HG03139 (cell line): ENCODE measurements at regions not wholly inside any gene's neighbourhood (a gene's known extent, or its start where the extent isn't known, plus 50 kb on each side); places are given as distances from the start of the nearest gene placed in this dataset.

Source experiments
- ATAC-seq: cut with Tn5 transposase; IDR thresholded peaks from one replicate; pipeline ENCODE4 v1.9.1; 2021; ENCODE audit not compliant: unreplicated experiment

GRCh38 chr6:19771753-19772336, 65.3 kb upstream of the ID4 start:
- no peak for ATAC-seq

DNA sequence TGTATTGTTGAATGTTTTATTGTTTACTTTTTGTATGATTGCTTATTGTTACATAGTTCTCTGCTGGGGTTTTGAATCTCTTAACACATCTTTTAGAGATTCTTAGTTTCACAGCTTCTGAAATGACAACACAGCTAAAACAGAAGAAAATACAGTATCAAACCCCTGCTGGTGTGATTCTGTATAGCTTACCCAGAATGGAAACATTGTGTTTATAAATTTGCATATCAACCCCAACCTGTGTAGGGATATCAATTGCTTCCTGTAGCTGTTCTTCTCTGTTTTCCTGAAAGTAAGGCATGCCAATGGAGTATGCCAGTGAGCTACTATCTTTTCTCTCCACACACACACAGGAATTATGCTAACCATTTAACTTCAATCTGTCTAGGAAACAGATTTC, 64.3 kb upstream of the ID4 start:
- no peak for ATAC-seq

- ATAC-seq = no peak
Observed at GRCh38 chr6:19781269-19781668, 55.9 kb upstream of the ID4 start.

- ATAC-seq = no peak
Observed at GRCh38 chr6:19782588-19782987, 54.6 kb upstream of the ID4 start.
